NCI-H2029 (cell line): ENCODE measurements at regions not wholly inside any gene's neighbourhood (a gene's known extent, or its start where the extent isn't known, plus 50 kb on each side); places are given as distances from the start of the nearest gene placed in this dataset.

Experiments used
- DNase-seq: peaks from one replicate; lab custom pipeline; 2025; lab: John Stamatoyannopoulos, UW

DNA sequence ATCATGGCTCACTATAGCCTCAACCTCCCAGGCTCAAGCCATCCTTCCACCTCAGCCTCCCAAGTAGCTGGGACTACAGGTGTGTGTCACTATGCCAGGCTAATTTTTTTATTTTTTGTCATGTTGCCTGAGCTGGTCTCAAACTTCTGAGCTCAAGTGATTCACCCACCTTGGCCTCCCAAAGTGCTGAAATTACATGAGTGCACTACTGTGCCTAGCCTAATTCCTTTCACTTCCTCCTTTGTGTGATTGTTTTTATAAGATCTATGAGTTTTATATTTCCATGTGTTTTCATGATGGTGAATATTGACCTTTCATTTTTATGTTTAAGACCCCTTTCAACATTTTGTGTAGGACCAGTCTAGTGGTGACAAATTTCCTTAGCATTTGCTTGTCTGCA is 55.2 kb upstream of the IL12B start:
- DNase-seq = no peak

DNA sequence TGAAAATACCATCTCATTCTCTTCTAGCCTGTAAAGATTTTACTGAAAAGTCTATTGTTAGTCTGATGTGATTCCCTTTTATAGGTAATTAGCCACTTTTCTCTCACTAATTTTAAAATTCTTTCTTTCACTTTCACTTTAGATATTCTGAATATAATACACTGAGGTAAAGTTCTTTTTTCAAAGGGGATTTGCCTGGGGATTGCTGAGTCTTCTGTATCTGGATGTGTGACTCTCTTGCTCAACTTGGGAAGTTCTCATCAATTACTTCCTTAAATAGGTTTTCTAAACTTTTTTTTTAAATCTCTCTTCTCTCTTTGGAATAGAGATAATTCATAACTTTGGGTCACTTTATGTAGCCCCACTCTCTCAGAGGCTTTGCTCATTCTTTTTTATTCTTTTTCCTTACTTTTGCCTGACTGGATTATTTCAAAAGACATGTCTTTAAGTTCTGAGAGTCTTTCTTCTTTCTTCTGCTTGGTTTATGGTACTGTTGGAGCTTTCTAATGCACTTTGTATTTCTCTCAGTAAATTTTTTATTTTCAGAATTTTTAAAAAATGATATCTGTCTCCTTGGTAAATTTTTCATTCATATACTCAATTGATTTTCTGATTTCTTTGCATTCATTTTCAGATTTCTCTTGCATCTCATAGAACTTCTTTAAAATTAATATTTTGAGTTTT is 55.9 kb upstream of the IL12B start:
- no peak for DNase-seq

DNA sequence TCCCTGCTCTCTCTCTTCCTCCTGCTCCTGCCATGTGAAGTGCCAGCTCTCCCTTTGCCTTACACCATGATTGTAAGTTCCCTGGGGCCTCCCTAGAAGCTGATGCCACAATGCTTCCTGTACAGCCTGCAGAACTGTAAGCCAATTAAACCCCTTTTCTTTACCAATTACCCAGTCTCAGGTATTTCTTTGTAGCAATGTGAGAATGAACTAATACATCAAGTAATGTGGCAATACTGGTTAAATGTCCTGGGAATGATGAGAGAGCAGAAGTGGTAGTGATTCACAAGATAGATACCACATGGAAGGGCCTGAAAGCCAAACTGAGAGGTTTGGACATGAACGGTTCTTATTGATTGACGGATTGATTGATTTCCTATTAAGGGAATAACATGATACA is 62.6 kb upstream of the IL12B start:
- DNase-seq = no peak

DNA sequence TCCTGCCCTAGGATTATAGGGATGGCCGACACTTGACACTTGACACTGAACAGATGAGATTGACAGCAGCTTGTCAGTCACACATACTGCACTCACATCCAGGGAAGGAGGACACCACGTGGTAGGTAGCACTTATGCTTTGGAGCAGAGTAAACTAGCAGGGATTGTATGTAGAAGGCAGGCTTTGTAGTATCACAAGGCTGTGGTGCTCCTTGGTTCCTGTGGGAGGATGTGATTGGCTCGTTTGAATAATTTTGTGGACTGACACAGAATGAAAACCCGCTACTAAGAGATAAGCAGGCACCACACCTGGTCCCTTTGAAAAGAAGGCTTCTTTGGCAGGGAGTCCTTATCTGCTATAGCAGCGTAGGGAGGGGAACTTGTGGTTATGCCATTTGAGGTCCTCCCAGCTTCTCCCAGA is 63.6 kb upstream of the IL12B start:
- no peak for DNase-seq

DNA sequence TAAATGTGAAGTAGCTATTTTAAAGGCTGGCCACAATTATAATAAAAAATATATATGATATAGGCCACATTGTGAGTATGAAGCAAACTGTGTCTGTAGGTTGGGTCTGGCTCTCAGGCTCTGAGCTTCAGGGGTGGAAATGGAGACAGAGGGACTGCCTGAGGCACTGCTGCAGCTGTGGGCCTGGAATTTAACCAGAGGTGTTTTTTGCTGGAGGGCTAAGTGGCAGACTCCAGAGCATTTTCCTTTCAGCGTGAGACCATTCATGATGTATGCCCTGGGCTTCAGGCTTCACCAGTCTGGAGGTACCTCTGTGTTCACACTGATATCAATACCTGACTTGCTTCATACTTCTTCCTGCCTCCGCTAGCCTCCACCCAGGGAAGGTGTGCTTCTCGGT is 64.9 kb upstream of the IL12B start:
- DNase-seq = no peak

DNA sequence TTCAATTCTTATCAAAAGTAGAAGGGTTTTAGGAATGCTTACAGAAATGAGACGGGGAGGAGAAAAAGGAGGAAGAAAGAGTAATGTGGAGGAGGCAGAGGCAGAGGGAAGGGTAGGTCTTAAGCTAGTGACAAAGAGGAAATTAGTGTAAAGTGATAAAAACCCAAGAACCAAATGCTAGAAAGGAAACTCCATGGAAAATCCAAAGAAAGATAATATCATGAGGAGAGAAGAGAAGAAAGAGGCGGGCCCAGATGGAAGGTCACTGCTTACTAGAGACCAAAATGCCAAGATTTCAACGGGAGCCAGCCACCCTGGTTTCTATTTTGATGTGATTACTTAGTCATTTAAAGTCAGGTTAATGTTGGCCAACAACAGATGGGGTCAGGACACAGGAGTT is 68.6 kb upstream of the IL12B start:
- DNase-seq = no peak

DNA sequence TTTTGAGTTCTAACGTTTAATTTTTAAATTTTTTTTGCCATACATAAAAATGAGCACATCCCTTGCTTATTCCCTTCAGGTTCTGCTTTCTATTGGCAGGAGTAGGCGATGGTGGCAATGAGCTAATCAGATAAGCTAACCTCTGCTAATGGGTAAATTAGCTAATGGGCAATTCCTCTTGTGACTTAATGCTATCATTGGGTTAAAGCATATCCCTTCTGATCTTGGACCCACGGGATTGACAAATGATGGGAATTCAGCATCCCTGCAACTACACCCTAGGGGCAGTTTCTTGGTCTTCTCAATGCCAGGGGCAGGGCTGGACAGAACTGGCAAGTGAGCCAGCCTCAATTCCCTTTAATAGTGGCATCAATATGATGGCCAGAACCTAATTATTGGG is 70.2 kb upstream of the IL12B start:
- no peak for DNase-seq

DNA sequence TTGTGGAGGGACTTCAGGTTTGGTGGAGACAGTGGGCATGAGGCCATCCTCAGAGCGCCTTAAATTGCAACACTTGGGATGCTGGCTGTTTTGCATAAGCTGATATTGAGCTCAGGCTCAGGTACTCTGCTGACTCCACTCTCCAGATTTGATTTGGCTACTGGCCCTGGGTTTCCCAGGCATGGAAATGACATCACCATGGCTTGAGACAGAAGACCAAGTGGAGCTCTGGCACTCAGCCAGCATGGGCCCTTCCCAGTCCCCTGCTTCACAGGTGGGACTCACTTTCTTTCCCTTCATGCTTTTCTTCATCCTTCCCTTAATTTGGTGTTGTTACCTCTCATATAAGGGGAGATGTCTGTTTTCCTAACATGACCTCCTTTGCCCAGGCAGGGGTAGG is 72.0 kb upstream of the IL12B start:
- no peak for DNase-seq

DNA sequence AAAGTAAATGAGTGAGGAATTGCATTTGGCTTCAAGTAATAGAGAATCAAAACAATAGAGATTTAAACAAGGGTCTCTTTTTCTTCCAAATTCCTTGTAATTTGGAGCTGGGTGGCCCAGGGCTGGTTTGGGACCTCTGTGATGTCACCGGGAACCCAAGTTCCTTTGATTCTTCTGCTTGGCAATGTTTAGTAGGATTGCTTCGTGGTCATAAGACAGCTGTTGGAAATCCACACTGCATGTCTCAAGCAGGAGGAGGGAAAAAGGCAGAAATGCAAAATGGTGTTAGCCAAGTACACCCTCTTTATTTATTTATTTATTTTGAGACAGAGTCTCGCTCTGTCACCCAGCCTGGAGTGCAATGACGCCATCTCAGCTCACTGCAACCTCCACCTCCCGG is 72.6 kb upstream of the IL12B start:
- no peak for DNase-seq

DNA sequence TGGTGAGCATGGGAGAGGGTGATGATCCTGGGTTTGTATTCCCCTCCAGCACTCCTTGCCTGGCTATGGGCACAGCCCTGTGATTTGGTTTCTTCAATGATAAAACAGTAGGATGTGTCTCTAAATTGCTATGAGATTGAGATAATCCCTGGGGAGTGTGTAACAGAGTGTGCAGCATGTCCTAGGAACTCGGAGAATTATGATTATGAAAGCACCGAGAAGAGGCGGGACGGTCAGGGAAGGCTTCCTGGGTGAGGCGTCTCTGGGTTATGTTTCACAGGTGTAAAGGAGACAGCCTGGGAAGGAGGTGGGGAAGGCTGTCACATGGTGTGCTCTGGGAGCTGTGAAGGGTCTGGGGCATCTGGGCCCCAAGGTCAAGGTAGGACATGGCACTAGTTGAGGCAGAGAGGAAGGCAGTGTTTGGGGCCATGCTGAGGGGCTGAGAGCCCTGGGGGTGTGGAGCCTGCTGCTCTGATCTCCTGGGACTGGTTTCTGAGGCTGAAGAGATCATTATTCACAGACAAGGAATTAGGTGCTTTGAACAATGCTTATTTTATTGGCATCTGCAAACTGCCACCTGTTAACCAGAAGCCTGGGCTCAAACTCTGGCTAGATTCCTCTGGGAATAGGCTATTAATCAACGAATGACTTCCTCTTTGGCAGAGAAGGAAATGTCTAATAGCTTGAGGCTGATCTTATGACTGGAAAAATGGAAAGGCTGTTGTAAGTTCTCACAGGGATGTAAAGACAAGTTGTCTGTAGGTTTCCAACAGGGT is 73.8 kb upstream of the IL12B start:
- DNase-seq = no peak

DNA sequence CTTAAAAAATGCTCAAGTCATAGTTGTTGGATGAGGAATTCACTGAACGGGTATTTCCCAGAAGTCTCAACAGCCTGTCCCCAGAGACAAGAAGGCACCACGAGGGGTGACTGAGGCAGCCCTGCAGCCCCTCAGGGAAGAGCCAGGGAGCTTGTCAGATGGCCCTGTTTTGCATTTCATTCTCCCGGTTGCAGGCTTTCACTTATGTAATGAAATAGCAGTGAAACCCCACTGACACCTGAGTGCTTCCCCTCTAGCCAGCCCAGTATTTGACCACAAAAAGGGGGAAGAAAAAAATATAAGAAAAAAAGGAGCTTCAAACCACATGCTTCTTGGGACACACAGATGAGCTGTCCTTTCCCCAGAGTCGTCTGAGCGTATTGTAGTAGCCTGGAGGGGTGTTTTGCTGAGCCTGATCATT is 75.3 kb upstream of the IL12B start:
- DNase-seq = no peak

DNA sequence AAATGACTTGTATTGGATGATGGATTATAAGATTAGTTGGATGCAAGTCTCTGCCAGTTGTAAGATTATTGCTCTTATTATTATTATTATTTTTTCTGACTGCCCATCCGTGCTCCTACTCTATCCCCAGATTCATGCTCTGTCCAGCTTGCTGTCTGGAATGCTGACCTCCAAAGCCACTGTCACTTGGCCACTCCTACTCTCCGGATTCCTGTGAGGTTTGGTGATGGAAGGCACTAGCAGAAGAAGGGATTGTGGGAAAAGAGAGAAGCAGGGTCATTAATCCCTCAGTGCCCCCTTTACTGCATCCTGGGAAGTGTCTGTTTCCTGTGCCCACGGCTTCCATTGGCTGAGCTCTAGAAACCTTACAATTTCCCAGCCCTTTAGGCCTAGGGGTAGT is 76.3 kb upstream of the IL12B start:
- no peak for DNase-seq

DNA sequence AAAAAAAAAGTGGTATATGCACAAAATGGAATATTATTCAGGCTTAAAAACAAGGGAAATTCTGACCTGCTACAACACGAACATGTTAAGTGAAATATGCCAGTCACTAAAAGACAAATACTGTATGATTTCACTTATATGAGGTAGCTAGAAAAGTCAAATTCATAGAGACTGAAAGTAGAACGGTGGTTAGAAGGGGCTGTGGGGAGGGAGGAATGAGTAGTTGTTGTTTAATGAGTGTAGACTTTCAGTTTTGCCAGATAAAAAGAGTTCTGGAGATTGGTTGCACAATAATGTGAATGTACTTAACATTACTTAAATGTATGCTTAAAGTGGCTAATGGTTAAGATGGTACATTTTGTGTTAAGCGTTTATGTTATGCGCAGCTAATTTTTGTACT is 79.5 kb upstream of the IL12B start:
- DNase-seq = no peak

DNA sequence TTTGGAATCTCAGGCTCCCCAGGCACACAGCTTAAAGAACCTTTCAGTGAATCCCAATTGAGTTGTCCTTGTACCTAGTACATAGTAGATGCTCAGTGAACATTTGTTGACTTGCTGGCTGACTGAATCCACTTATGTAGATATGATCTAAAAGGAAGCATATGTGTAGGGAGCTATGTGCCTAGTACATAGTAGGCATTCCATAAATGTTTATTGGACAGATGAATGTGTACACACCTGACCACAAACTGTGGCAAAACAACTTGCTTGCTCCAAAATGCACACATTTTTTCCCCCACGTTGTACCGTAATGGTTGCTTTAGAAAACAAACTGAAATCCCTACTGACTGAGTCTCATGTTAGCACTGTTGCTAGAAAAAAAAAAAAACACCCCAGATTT is 80.2 kb upstream of the IL12B start:
- no peak for DNase-seq

DNA sequence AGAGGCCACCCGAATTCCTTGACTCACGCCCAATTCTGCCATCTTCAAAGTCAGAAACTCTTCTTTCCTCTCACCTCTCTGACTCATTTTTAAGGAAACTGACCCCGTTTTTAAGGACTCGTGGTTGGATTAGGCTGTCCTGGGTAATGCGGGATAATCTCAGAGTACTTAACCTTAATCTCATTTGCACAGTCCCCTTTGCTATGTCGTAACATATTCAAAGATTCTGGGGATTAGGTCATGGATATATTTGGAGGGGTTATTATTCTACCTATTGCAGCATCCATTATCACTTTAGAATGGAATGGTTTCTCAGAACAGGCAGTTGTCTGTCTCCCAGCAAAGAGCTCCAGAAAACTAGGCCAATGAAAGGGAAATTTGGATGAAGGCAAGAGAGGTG is 80.8 kb upstream of the IL12B start:
- no peak for DNase-seq

DNA sequence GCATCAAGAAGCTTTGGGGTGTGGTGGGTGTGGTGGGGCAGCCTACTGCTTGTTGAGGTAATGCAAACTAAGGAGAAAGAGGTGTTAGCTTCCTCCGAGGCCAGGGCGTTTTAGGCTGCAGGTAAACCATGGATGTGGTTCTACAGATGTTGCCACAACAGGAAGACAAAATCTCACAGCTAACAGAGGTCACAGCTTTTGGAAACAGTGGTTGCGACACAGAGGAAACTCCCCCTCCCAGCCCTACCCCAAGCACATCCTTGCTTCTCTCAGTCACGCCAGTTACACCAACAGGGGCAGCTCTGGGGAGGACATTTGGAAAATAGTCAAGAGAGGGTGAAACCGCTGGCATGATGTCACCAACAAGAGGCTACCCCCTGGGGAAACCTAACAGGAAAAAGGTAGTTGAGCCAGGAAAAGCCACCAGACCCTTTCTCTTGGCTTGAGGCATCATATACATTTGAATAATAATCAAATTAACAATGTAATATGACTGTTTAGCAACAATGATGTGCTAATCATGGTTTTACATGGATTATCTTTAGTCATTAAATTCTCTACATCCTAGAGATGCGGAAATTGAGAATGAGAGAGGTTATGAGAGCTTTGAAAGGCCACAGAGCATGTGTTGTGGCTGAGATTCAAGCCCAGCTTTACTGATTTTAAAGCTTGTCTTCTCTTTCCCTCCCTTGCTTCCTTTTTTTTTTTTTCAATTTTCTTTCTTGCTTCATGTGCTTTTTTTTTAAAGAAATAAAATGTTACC is 82.2 kb upstream of the IL12B start:
- no peak for DNase-seq

DNA sequence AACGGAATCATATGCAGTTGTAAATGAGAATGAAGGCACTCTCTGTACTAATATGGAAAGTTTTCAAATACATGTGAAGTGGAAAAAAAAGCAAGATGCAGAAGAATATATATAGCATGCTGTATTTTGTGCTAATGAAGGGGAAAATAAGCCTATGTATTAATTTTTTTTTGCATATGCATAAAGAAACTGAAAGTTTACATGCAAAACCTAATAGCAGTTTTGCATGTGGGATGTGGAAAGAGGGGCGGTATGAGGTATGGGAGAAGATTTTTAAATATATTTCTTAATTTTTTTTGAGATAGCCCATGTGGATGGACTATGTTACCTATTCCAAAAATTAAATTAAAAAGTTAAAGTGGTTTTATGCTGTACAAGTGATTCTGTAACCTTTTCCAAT is 83.7 kb upstream of the IL12B start:
- DNase-seq = no peak

DNA sequence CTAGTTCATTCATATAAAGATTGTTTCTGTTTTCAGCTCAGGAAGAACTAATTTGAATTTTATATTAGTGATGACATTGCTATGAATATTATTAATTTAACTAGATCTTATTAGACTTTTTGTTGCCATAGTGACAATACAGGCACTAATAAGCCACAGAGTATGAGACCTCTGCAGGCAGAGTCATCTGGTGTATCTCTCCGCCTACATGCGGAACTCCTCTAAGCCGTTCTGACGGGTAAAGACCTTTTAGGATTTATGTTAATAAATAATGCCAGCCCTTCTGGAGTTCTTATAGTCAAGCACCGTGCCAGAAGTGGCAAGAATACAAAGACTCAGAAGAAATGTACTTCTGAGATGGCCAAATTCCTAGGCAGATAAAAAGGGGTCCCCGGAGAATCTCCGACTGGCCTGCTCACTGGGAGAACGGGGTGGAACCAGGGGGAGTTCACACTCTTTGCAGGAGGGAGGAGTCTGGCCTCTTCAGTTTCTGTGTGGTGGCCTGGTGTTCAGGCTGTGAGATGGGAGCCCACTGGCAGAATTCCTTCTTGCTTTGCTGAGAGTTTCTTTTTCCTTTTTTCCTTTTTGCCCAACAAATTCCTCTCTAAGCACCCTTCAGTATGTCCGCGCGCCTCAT is 85.1 kb upstream of the IL12B start:
- no peak for DNase-seq

DNA sequence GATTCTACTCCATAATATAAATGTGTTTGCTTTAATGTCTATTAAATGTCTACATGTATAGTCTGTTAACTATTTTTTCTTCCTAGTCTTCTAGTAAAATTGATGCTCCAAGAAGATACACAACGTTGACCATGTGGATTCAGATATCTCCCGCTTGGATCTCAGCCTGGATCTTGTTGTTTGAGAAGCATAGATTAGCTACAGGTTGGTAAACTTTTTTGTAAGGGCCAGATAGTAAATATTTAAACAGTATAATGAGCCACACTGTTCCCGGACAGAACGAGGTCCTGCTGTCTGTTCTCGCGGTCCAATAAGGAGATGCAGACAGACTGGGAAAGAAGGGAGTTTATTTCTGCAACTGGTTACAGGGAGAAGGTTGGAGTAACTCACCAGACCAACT is 86.2 kb upstream of the IL12B start:
- no peak for DNase-seq

DNA sequence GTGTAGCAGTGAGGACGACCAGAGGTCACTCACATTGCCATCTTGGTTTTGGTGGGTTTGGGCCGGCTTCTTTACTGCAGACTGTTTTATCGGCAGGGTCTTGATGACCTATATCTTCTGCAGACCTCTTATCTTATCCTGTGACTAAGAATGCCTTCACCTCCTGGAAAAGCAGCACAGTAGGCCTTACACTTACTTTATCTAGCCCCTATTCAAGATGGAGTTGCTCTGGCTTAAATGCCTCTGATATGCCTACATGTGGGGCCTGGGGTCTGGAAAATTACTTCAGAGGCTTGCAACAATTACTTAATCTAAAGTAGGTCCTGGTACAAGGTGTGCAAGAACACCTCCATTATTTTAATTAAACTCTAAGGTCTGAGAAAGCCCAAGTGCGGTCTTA is 86.9 kb upstream of the IL12B start:
- no peak for DNase-seq

DNA sequence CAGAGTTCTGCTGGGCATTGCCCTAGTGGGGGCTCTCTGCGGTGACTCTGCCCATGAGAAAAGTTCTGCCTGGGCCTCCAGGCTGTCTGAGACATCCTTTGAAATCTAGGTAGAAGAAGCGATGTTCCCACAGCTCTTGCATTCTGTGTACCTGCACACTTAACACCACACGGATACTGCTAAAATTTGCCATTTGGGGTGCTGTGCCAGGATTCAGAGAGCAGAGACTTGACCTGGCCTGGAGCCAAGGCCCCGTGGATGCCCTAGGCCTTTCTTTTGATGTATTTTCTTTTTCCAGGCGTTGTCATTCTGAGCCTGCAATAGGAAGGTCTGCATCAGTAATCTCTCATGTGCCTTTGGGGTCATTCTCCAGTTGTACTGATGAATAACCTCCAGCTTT is 89.3 kb upstream of the IL12B start:
- no peak for DNase-seq

DNA sequence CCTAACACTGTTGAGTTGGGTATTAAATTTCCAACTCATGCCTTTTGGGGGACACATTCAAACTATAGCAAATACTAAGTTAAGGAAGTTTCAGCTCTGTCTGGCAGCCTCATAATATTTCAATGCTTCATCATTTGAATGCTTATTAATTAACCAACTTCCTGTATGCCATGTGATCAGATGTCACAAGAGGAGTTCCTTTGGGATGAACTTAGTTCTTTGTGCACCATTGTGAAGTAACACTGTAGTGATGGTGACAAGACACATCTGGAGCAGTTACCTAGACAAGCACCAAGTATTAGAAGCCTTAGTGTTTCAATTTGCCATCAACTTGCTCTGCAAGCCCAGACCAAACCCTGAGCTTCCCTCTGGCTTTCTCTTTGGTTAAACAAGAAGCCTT is 90.7 kb upstream of the IL12B start:
- DNase-seq = no peak

DNA sequence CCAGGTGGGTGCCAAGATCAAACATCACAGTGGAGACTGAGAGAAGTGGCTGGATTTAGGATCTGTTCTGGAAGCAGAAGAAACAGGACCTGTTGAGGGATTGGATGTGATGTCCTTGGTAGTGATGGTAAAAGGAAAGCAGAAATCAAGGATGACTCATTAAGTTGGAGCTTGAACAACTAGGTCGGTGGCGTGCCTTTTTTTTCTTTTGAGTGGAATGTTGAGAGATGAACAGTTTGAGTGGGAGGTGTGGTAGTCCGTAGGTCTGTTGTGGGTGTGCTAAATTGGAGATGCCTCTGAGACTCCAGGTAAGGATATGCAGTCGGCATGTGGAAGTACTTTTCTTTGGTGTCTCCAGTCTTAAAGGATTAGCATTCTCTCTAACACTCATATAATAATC is 92.1 kb upstream of the IL12B start:
- DNase-seq = no peak
